ENCODE measurements at regions not wholly inside any gene's neighbourhood (a gene's known extent, or its start where the extent isn't known, plus 50 kb on each side); places are given as distances from the start of the nearest gene placed in this dataset.
"Not testable (repeated sequence)": the region's sequence is repeated elsewhere in the genome, so short reads cannot be mapped to it uniquely, and the experiment has no call there.

GRCh38 chr3:20450611-20451010 is 264.6 kb upstream of the SGO1 start:
- no peaks in the 10 kb centered on the region for H3K36me3 Mint-ChIP-seq (ENCODE audit: low read depth, unreplicated experiment)
- no peak for DNase-seq (ENCODE audit: low spot score)
- H3K27ac Mint-ChIP-seq (ENCODE audit: unreplicated experiment): no peak overlapping the region
- no peaks in the 10 kb centered on the region for H3K9me3 Mint-ChIP-seq (ENCODE audit: unreplicated experiment)
- TF ChIP-seq CTCF (IDR thresholded peaks at IDR 0.05; ENCODE audit: unreplicated experiment): no peak
- H3K4me3 Mint-ChIP-seq (ENCODE audit: unreplicated experiment): no peak overlapping the region
- no peaks in the 10 kb centered on the region for H3K27me3 Mint-ChIP-seq (ENCODE audit: unreplicated experiment)
- H3K4me1 Mint-ChIP-seq (ENCODE audit: unreplicated experiment): no peaks in the 10 kb centered on the region

GRCh38 chr3:20442846-20443245 is 256.8 kb upstream of the SGO1 start:
- Mint-ChIP-seq H3K27ac (ENCODE audit: unreplicated experiment) (no peak overlapping the region), H3K27me3 (ENCODE audit: unreplicated experiment) (no peaks in the 10 kb centered on the region), H3K4me1 (ENCODE audit: unreplicated experiment) (peaks cover 6% of the 10 kb centered on the region), H3K9me3 (ENCODE audit: unreplicated experiment) (no peaks in the 10 kb centered on the region), H3K36me3 (ENCODE audit: low read depth, unreplicated experiment) (no peaks in the 10 kb centered on the region), H3K4me3 (ENCODE audit: unreplicated experiment) (no peak overlapping the region)
- DNase-seq (ENCODE audit: low spot score): no peak
- TF ChIP-seq CTCF (IDR thresholded peaks at IDR 0.05; ENCODE audit: unreplicated experiment): no peak

GRCh38 chr3:20427268-20427667 is 241.3 kb upstream of the SGO1 start:
- not testable (repeated sequence) for H3K4me1 Mint-ChIP-seq (ENCODE audit: unreplicated experiment); H3K9me3 Mint-ChIP-seq (ENCODE audit: unreplicated experiment); H3K4me3 Mint-ChIP-seq (ENCODE audit: unreplicated experiment); H3K27me3 Mint-ChIP-seq (ENCODE audit: unreplicated experiment); H3K36me3 Mint-ChIP-seq (ENCODE audit: low read depth, unreplicated experiment); DNase-seq (ENCODE audit: low spot score); H3K27ac Mint-ChIP-seq (ENCODE audit: unreplicated experiment)

- no peaks in the 10 kb centered on the region for H3K9me3 Mint-ChIP-seq (ENCODE audit: unreplicated experiment)
- H3K4me1 Mint-ChIP-seq (ENCODE audit: unreplicated experiment): no peaks in the 10 kb centered on the region
- no peaks in the 10 kb centered on the region for H3K36me3 Mint-ChIP-seq (ENCODE audit: low read depth, unreplicated experiment)
- H3K27me3 Mint-ChIP-seq (ENCODE audit: unreplicated experiment): peaks cover 3% of the 10 kb centered on the region
- H3K4me3 Mint-ChIP-seq (ENCODE audit: unreplicated experiment): no peak overlapping the region
- H3K27ac Mint-ChIP-seq (ENCODE audit: unreplicated experiment): no peak overlapping the region
- no peak for DNase-seq (ENCODE audit: low spot score)
- no peak for TF ChIP-seq CTCF (IDR thresholded peaks at IDR 0.05; ENCODE audit: unreplicated experiment)
Observed at GRCh38 chr3:20425138-20425537, 239.1 kb upstream of the SGO1 start.

GRCh38 chr3:20424086-20424485 is 238.1 kb upstream of the SGO1 start:
- no peak for TF ChIP-seq CTCF (IDR thresholded peaks at IDR 0.05; ENCODE audit: unreplicated experiment)
- Mint-ChIP-seq H3K4me1 (ENCODE audit: unreplicated experiment) (no peaks in the 10 kb centered on the region), H3K36me3 (ENCODE audit: low read depth, unreplicated experiment) (no peaks in the 10 kb centered on the region)

GRCh38 chr3:20422391-20422790 is 236.4 kb upstream of the SGO1 start:
- Mint-ChIP-seq H3K27me3 (ENCODE audit: unreplicated experiment) (peaks cover 3% of the 10 kb centered on the region), H3K27ac (ENCODE audit: unreplicated experiment) (no peak overlapping the region), H3K4me3 (ENCODE audit: unreplicated experiment) (no peak overlapping the region), H3K4me1 (ENCODE audit: unreplicated experiment) (no peaks in the 10 kb centered on the region), H3K36me3 (ENCODE audit: low read depth, unreplicated experiment) (no peaks in the 10 kb centered on the region), H3K9me3 (ENCODE audit: unreplicated experiment) (no peaks in the 10 kb centered on the region)
- no peak for DNase-seq (ENCODE audit: low spot score)
- no peak for TF ChIP-seq CTCF (IDR thresholded peaks at IDR 0.05; ENCODE audit: unreplicated experiment)

More at GRCh38 chr3:20424086-20424485, 238.1 kb upstream of the SGO1 start:
- no peak overlapping the region for H3K4me3 Mint-ChIP-seq (ENCODE audit: unreplicated experiment)
- no peak overlapping the region for H3K27ac Mint-ChIP-seq (ENCODE audit: unreplicated experiment)
- peaks cover 3% of the 10 kb centered on the region for H3K27me3 Mint-ChIP-seq (ENCODE audit: unreplicated experiment)
- no peak for DNase-seq (ENCODE audit: low spot score)
- no peaks in the 10 kb centered on the region for H3K9me3 Mint-ChIP-seq (ENCODE audit: unreplicated experiment)
